Liver (tissue), 3 donors: ENCODE measurements at regions not wholly inside any gene's neighbourhood (a gene's known extent, or its start where the extent isn't known, plus 50 kb on each side); places are given as distances from the start of the nearest gene placed in this dataset.
"Not testable (repeated sequence)": the region's sequence is repeated elsewhere in the genome, so short reads cannot be mapped to it uniquely, and the experiment has no call there.

Experiments used
- EGR1 ChIP-seq, 2 donors: IDR thresholded peaks; 2 replicates each; pipeline ENCODE4 v1.6.1; 2016 to 2018; ENCODE audit warnings: antibody characterized with exemption in 2 of 2, low read depth in 2 of 2
- GABPA ChIP-seq, 2 donors: IDR thresholded peaks in 1 of 2; conservative IDR thresholded peaks in 1 of 2; 2 replicates each; pipeline ENCODE4 v1.6.1; 2016; ENCODE audit warnings: antibody characterized with exemption in 2 of 2, mild to moderate bottlenecking in 1 of 2, moderate library complexity in 1 of 2
- HNF4G ChIP-seq: IDR thresholded peaks from 2 replicates; pipeline ENCODE4 v1.6.1; 2016; ENCODE audit warnings: antibody characterized with exemption
- JUND ChIP-seq, 2 donors: IDR thresholded peaks; 2 replicates each; pipeline ENCODE4 v1.6.1; 2016; ENCODE audit warnings: antibody characterized with exemption in 2 of 2
- RAD21 ChIP-seq, 2 donors: IDR thresholded peaks; 2 replicates each; pipeline ENCODE4 v1.6.1; 2016; ENCODE audit warnings: antibody characterized with exemption in 2 of 2, mild to moderate bottlenecking in 2 of 2
- REST ChIP-seq: IDR thresholded peaks from 2 replicates; pipeline ENCODE4 v1.6.1; 2016; ENCODE audit warnings: antibody characterized with exemption, mild to moderate bottlenecking
- SP1 ChIP-seq: IDR thresholded peaks from 2 replicates; pipeline ENCODE4 v1.6.1; 2018; ENCODE audit warnings: antibody characterized with exemption, mild to moderate bottlenecking
- TAF1 ChIP-seq: conservative IDR thresholded peaks from 2 replicates; pipeline ENCODE4 v1.6.1; 2016; ENCODE audit warnings: antibody characterized with exemption, mild to moderate bottlenecking
- YY1 ChIP-seq: IDR thresholded peaks from 2 replicates; pipeline ENCODE4 v1.6.1; 2016; ENCODE audit warnings: antibody characterized with exemption, mild to moderate bottlenecking
- TF ChIP-seq, protein P1 (sequence below): fragments of 150-350 bp; IDR thresholded peaks from 2 replicates; pipeline ENCODE4 v1.5.1; 2017; ENCODE audit warnings: improper control_type of control experiment, low read depth, low read length; ENCODE audit not compliant: missing input control
- TF ChIP-seq, protein P2 (sequence below): IDR thresholded peaks from 2 replicates; pipeline ENCODE4 v1.6.1; 2016; ENCODE audit warnings: antibody characterized with exemption
- TF ChIP-seq, protein P3 (sequence below): IDR thresholded peaks from 2 replicates; pipeline ENCODE4 v1.6.1; 2016; ENCODE audit warnings: antibody characterized with exemption
- TF ChIP-seq, protein P4 (sequence below): IDR thresholded peaks from 2 replicates; pipeline ENCODE4 v1.6.1; 2016; ENCODE audit warnings: antibody characterized with exemption
- donor health status: healthy.
- donor health status: healthy.

DNA sequence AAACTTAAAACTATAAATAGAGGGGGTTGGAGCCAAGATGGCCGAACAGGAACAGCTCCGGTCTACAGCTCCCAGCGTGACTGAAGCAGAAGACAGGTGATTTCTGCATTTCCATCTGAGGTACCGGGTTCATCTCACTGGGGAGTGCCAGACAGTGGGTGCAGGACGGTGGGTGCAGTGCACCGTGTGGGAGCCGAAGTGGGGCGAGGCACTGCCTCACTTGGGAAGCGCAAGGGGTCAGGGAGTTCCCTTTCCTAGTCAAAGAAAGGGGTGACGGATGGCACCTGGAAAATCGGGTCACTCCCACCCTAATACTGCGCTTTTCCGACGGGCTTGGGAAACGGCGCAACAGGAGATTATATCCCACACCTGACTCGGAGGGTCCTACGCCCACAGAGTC, 126.2 kb upstream of the TMEM168 start:
- not testable (repeated sequence) for TF ChIP-seq TAF1; REST; RAD21 (IDR thresholded peaks at IDR 0.05); YY1; HNF4G; GABPA (IDR thresholded peaks at IDR 0.05 in 1 of 2, conservative IDR thresholded peaks at IDR 0.05 in 1 of 2); EGR1 (IDR thresholded peaks at IDR 0.05; ENCODE audit: low read depth in 2 of 2); JUND (IDR thresholded peaks at IDR 0.05); SP1
- TF ChIP-seq, protein P1, sequence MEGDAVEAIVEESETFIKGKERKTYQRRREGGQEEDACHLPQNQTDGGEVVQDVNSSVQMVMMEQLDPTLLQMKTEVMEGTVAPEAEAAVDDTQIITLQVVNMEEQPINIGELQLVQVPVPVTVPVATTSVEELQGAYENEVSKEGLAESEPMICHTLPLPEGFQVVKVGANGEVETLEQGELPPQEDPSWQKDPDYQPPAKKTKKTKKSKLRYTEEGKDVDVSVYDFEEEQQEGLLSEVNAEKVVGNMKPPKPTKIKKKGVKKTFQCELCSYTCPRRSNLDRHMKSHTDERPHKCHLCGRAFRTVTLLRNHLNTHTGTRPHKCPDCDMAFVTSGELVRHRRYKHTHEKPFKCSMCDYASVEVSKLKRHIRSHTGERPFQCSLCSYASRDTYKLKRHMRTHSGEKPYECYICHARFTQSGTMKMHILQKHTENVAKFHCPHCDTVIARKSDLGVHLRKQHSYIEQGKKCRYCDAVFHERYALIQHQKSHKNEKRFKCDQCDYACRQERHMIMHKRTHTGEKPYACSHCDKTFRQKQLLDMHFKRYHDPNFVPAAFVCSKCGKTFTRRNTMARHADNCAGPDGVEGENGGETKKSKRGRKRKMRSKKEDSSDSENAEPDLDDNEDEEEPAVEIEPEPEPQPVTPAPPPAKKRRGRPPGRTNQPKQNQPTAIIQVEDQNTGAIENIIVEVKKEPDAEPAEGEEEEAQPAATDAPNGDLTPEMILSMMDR, result not testable (repeated sequence)
- TF ChIP-seq, protein P2, sequence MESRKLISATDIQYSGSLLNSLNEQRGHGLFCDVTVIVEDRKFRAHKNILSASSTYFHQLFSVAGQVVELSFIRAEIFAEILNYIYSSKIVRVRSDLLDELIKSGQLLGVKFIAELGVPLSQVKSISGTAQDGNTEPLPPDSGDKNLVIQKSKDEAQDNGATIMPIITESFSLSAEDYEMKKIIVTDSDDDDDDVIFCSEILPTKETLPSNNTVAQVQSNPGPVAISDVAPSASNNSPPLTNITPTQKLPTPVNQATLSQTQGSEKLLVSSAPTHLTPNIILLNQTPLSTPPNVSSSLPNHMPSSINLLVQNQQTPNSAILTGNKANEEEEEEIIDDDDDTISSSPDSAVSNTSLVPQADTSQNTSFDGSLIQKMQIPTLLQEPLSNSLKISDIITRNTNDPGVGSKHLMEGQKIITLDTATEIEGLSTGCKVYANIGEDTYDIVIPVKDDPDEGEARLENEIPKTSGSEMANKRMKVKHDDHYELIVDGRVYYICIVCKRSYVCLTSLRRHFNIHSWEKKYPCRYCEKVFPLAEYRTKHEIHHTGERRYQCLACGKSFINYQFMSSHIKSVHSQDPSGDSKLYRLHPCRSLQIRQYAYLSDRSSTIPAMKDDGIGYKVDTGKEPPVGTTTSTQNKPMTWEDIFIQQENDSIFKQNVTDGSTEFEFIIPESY, result not testable (repeated sequence)
- TF ChIP-seq, protein P3, sequence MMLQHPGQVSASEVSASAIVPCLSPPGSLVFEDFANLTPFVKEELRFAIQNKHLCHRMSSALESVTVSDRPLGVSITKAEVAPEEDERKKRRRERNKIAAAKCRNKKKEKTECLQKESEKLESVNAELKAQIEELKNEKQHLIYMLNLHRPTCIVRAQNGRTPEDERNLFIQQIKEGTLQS, result not testable (repeated sequence)
- TF ChIP-seq, protein P4, sequence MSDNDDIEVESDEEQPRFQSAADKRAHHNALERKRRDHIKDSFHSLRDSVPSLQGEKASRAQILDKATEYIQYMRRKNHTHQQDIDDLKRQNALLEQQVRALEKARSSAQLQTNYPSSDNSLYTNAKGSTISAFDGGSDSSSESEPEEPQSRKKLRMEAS, result not testable (repeated sequence)
